ENCODE measurements at regions not wholly inside any gene's neighbourhood (a gene's known extent, or its start where the extent isn't known, plus 50 kb on each side); places are given as distances from the start of the nearest gene placed in this dataset.

- H3K4me3 ChIP-seq: no peak overlapping the region
- no peaks in the 10 kb centered on the region for H3K36me3 ChIP-seq (ENCODE audit: low read depth, missing control alignments)
- H3K4me1 ChIP-seq: peaks cover 22% of the 10 kb centered on the region
- TF ChIP-seq POLR2A (IDR thresholded peaks at IDR 0.05): no peak
- no peak for TF ChIP-seq CTCF (IDR thresholded peaks at IDR 0.05)
- H3K9me3 ChIP-seq: no peaks in the 10 kb centered on the region
- DNase-seq: no peak
- intact Hi-C loops (cut with DNase I; ENCODE audit: low total_unique reads): no loop called here
- H3K27ac ChIP-seq: no peak overlapping the region
- WGBS, 2 donors: 67 to 71% methylated on average over 2 of the region's 2 CpGs
- no peaks in the 10 kb centered on the region for H3K27me3 ChIP-seq
Measured at GRCh38 chr6:40904583-40905194, 134.3 kb downstream of the UNC5CL start.

DNA sequence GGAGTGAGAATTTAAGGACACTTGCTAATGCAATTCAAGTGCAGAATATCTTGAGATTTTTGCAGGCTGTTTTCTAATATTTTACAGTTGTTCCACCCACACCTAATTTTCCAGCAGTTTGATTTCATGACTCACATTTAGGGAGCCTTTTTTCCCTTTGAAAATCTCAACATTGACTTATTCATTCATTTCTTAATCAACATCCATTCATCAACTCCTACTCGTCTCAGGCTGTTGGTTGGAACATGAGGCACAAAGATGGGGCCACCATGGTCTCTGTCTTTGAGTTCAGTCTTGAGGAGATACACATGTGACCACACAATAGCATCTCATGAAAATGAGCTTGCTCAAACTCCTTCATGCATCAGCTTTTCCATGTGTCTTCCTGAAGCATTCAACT, 135.6 kb downstream of the UNC5CL start:
- intact Hi-C loops (cut with DNase I; ENCODE audit: low total_unique reads): no loop called here
- peaks cover 22% of the 10 kb centered on the region for H3K4me1 ChIP-seq
- no peaks in the 10 kb centered on the region for H3K9me3 ChIP-seq
- H3K27me3 ChIP-seq: no peaks in the 10 kb centered on the region
- no peaks in the 10 kb centered on the region for H3K36me3 ChIP-seq (ENCODE audit: low read depth, missing control alignments)
- no peak for TF ChIP-seq POLR2A (IDR thresholded peaks at IDR 0.05)
- TF ChIP-seq CTCF (IDR thresholded peaks at IDR 0.05): no peak
- 58 to 59% methylated on average over 1 of the region's 1 CpG for WGBS, 2 donors
- no peak for DNase-seq
- H3K27ac ChIP-seq: no peak overlapping the region
- H3K4me3 ChIP-seq: no peak overlapping the region

DNA sequence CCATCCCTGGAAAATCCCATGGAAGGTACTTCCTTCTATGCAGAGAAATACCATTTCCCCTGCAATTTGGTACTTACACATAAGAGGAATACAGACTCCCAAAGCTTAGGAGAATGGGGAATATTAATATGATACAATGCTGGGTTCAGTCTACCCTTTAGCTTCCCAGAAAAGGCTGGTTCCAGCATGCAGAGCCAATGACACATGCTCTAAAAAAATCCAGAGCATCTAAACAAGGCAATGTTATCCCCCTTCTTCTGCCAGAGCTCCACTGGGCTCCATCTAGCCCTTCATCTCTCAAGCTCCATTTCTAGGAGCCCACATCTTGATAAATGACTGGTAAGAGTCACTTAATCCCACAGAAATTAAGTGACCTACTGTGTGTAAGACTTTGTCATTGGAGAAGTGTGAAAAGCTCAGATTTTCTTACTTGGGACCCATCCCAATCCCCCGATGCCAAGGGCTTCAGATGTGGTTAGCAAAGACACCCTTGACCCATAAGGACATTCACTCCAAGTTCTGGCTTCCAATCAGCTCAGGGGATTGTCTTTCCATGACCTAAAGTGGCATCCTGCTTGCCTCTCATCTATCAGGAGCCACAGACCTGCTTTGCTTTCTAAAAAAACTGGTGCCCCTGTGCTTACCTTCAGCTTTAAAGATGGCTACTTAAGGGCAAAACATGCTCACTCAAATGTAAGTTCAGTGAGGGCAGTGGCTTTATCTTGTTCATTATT, 137.5 kb downstream of the UNC5CL start:
- TF ChIP-seq CTCF (IDR thresholded peaks at IDR 0.05): no peak
- TF ChIP-seq POLR2A (IDR thresholded peaks at IDR 0.05): no peak
- intact Hi-C loops (cut with DNase I; ENCODE audit: low total_unique reads): no loop called here
- WGBS, 2 donors: 73 to 85% methylated on average over 1 of the region's 1 CpG
- no peak for DNase-seq
- no peaks in the 10 kb centered on the region for H3K36me3 ChIP-seq (ENCODE audit: low read depth, missing control alignments)
- H3K27me3 ChIP-seq: no peaks in the 10 kb centered on the region
- no peaks in the 10 kb centered on the region for H3K9me3 ChIP-seq
- H3K4me1 ChIP-seq: peaks cover 27% of the 10 kb centered on the region
- H3K4me3 ChIP-seq: no peak overlapping the region
- peak overlapping the region in 1 of 2 donors; percentile 29 for H3K27ac ChIP-seq

DNA sequence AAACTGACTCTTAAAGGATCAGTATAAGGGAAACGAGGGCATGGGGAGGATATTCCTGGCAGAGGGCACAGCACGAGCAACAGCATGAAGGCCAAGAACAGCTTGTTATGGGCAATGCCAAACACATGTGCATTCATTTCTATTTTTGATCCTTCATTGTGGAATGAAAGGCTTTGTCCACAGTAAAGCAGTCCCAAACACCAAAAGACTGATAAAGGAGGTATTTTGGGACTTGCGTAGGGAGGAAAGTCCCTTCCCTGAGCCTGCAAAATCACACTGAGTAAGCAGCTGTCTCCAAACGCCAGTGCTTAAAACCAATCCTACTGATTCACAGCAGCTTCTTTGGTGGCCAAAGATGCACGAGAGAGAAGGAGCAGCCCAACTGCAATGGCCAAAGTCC, 138.2 kb downstream of the UNC5CL start:
- Histone ChIP-seq H3K4me1 (peaks cover 34% of the 10 kb centered on the region), H3K27ac (peak overlapping the region; percentile 6 to 29), H3K9me3 (no peaks in the 10 kb centered on the region), H3K4me3 (no peak overlapping the region), H3K27me3 (no peaks in the 10 kb centered on the region), H3K36me3 (ENCODE audit: low read depth, missing control alignments) (no peaks in the 10 kb centered on the region)
- WGBS, 2 donors: 38 to 51% methylated on average over 5 of the region's 5 CpGs
- peak; percentile 49 for DNase-seq
- intact Hi-C loops (cut with DNase I; ENCODE audit: low total_unique reads): no loop called here
- no peak for TF ChIP-seq CTCF (IDR thresholded peaks at IDR 0.05)
- no peak for TF ChIP-seq POLR2A (IDR thresholded peaks at IDR 0.05)

Data from testis (tissue), 2 donors.